Femur (tissue), 1 donor: ENCODE measurements at regions not wholly inside any gene's neighbourhood (a gene's known extent, or its start where the extent isn't known, plus 50 kb on each side); places are given as distances from the start of the nearest gene placed in this dataset.

ENCODE experiments used
- DNase-seq: peaks from one replicate; pipeline ENCODE4 v3.0.0-alpha.2; 2017

GRCh38 chr6:133697666-133698065 lies 191.2 kb upstream of the TCF21 start:
- DNase-seq: no peak

DNA sequence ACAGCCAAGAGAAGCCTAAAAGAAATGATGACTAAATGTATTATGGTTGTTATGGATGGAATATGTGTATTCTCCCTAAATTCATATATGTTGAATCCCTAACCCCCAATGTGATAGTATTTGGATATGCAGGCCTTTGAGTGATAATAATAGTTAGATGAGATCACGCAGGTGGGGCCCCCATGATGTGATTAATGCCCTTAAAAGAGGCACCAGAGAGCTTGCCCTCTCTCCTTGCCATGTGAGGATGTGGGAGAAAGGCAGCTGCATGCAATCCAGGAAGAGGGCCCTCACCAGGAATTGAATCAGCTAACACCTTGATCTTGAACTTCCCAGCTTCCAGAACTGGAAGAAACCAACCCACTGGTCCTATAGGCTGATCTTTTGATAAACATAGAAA lies 190.6 kb upstream of the TCF21 start:
- DNase-seq: no peak

DNA sequence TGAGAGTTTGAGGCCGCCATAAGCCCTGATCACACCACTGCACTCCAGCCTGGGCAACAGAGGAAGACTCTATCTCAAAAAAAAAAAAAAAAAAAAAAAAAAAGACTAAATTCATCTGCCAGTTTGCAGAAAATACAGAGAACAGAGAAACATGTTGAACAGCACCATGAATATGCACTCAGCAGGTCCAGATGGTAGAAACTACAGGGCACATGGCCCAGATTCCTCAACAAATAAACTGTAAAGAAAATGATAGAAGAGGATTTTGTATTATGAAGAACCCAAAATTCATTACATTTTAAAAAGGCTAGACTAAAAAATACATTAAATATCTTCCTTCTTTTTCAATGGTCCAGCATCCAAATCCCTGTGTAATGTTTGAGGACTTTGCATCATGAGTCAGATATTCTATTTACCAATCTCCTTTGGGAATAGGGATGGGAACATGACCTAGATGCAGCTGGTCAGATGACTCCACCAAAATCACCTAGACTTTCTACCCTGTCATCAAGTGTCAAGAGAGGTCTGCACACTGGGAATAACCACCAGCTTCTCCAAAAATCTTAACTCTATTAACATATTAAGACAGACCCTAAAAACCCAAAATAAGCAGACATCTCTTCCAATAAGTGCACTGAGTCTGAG lies 189.1 kb upstream of the TCF21 start:
- DNase-seq: no peak

- peak; percentile 37 for DNase-seq
Observed at GRCh38 chr6:133701633-133702331, 187.1 kb upstream of the TCF21 start.

GRCh38 chr6:133704371-133704770 lies 184.5 kb upstream of the TCF21 start:
- no peak for DNase-seq

DNA sequence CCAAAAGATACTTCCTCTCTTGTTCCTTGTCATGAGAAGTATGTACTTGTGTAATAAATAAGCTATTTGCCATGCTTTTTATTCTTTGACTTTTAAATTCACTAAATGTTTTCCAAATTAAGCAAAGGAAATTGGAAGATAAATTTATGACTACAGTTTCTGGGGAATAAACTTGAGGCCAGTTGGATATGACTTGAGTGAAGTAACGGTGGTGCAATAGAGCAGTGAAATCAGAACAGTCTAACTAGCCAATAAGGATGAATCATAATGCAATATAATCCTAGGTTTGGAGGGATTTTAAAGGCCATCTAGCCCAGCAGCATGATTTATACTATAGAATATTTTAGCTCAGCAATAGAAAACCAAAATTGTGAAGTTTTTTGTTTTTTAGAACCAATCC lies 183.8 kb upstream of the TCF21 start:
- no peak for DNase-seq

DNA sequence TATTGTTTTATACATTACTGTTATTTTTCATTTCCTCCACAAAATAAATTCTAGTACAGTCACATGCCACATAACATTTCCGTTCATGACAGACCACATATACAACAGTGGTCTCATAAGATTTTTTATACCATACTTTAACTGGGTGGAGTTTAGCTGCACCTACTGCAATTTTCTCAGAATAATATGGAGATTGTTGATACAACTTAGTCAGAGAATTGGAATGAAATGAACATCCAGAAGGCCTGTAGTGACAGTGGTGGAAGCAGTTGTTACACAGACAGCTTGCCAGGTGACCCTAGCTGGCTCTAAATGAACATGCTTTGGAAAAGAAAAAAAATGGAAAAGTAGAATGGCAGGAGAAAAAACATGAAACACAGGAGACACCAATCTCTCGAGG lies 183.2 kb upstream of the TCF21 start:
- DNase-seq: no peak

DNA sequence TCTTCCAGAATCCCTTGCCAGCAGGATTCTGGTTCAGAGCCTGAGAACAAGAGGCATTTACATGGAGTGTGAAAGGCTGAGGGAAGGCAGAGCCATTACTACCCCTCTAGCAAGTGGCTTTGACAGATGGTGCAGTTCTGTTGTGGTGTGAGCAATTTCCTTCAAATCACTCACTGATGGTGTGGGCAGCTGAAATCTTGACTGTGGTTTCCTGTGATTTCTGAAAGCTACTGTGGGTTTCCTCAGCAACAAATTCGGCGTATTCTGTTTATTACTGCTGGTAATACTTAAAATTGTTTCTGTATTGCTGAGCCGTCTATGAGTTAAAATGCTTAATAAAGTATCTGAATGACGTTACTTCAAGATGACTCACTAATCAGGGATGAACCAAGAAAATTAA lies 181.5 kb upstream of the TCF21 start:
- DNase-seq: peak; percentile 23

DNA sequence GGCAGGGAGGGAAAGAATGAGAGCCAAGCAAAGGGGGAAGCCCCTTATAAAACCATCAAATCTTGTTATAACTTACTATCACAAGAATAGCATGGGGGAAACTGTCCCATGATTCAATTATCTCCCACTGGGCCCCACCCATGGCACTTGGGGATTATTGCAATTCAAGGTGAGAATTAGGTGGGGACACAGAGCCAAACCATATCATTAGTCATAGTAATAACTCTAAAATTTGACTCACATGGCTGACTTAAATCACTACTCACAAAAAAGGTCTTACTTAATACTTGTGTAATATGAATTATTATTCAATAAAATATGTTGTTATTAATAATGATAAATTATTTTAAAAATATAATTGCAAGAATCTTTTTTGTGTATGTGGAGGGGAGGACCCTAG lies 178.1 kb upstream of the TCF21 start:
- DNase-seq: no peak

- no peak for DNase-seq
Observed at GRCh38 chr6:133715270-133715669, 173.6 kb upstream of the TCF21 start.

GRCh38 chr6:133724726-133725125 lies 164.2 kb upstream of the TCF21 start:
- DNase-seq: no peak

- no peak for DNase-seq
Observed at GRCh38 chr6:133726188-133726587, 162.7 kb upstream of the TCF21 start.

DNA sequence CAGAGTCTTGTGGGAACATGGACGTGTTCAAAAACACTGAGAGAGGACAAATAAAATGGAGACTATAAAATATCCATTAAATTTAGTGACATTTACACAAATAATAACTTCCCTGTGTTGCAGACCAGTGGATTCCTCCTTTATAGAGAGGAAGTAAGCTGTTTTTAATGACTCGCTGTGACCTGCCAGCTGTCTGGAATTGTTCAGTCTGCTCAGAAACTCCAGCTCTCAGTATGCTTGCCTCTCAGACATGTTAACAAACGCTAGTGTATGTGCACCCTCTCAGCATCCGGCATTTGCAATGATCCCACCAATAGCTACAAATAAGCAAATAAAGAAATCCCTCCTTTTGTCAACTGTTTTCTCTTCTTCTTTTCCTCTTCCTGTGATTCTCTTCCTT lies 158.0 kb upstream of the TCF21 start:
- no peak for DNase-seq

DNA sequence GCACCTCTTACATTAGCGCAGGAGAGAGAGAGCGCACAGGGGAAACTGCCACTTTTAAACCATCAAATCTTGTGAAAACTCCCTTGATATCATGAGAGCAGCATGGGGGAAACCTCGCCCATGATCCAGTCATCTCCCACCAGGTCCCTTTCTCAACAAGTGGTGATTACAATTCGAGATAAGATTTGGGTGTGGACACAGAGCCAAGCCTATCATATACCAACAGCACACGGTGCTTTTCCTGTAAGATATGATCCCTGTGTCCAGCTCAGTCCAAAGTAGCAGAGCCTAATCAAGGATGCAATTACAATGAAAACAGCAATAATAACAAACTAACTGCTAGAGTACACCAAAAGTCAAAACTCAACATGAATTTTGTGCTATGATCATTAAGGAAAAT lies 148.7 kb upstream of the TCF21 start:
- no peak for DNase-seq

GRCh38 chr6:133740816-133741215 lies 148.1 kb upstream of the TCF21 start:
- no peak for DNase-seq

DNA sequence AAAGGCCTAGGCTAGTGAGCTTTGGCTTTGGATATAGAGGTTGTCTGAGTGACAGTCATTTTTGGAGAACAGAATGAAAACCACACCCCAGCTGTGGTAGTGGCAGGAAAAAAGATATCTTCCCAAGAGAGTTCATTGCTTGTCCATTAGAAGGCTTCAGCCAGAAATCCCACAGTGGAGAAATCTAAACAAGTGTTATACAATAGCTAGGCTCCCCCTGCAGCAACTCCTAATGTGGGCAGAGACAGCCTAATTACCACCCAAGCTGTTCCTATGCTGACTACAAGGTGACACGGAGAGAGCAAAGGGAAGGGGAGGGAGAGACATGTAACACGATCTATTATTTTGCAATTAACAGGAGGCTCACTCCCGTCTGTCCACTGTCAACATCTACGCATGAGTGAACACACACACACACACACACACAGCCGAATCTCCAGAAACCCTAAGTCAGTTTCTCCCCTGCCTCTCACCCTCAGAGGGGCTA lies 147.5 kb upstream of the TCF21 start:
- DNase-seq: no peak

DNA sequence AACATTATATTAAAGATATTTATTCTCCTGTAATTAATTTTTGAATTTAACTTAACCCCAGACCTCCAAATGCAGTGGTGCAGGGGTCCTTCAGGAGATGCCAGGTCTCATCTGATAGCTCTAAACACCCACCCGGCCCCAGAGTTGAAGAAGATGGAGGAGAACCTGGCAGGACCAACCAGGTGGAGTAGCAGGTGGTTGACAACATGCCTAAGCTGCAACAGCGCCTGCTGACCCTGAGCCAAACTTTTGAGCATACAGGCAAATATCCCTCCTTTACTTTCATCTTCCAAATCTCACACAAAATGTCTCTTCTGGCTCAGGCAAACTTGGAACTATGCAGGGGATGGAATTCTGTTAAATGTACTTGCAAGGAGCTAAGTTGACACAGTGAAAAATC lies 145.3 kb upstream of the TCF21 start:
- no peak for DNase-seq

- no peak for DNase-seq
Observed at GRCh38 chr6:133746417-133746770, 142.5 kb upstream of the TCF21 start.

GRCh38 chr6:133748628-133749027 lies 140.3 kb upstream of the TCF21 start:
- no peak for DNase-seq

- no peak for DNase-seq
Observed at GRCh38 chr6:133749427-133749826, 139.5 kb upstream of the TCF21 start.

GRCh38 chr6:133752129-133752528 lies 136.8 kb upstream of the TCF21 start:
- no peak for DNase-seq

DNA sequence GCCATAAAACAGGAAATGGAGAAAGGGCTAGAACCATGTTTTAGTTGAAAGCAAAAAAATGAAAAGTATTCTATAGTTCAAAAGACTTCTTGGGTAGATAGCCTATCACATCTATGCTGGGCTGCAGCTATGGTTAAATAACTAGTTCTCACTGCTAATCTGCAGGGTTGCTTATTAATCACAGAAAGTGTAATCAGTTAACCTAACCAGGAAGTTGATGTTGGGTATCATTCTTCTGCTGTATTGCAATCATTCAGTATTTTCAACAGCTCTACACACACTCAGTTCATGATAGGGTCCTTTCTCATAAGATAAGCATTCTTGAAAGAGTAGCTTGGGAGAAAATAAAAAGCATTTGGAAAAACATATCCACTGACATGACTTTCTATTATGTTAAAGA lies 135.2 kb upstream of the TCF21 start:
- no peak for DNase-seq

GRCh38 chr6:133754298-133754697 lies 134.6 kb upstream of the TCF21 start:
- no peak for DNase-seq

DNA sequence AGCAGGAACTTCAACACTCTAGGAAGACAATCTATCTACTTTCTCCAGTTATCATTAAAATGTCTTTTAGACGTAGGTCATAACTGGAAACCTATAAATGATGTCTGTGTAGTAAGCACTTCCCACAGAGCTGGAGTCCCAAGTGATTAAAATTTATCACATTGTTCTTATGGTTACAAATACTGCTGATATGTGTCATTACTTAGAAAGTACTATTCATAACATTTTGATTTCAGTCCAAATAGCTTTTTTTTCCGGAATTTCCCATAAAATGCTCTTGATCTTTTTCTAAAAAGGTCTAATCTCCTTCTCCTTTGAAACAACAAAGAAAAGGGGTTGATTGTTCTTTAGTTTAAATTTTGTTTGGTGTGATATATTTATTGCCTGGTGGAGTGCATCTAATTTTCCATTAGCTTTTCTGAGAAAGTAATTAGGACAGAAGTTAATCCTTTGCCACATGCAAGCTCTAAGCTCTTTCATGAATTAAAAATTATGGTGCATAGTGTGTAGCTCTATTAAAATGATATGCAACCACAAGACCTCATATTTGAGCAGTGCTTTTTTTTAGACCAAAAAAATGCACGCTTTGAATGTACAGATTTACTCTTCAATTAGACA lies 132.7 kb upstream of the TCF21 start:
- DNase-seq: no peak

GRCh38 chr6:133757335-133757734 lies 131.6 kb upstream of the TCF21 start:
- DNase-seq: no peak
